GM20000 (cell line): ENCODE measurements at regions not wholly inside any gene's neighbourhood (a gene's known extent, or its start where the extent isn't known, plus 50 kb on each side); places are given as distances from the start of the nearest gene placed in this dataset.
"Not testable (repeated sequence)": the region's sequence is repeated elsewhere in the genome, so short reads cannot be mapped to it uniquely, and the experiment has no call there.

Source experiments
- DNase-seq: peaks from one replicate; pipeline ENCODE4 v3.0.0; 2012; ENCODE audit warnings: low spot score
- TF ChIP-seq, protein P1 (sequence below): IDR thresholded peaks from 2 replicates; pipeline ENCODE4 v1.5.1; 2012; ENCODE audit warnings: mild to moderate bottlenecking, control low read depth; ENCODE audit errors: extremely low read depth, missing control alignments

DNA sequence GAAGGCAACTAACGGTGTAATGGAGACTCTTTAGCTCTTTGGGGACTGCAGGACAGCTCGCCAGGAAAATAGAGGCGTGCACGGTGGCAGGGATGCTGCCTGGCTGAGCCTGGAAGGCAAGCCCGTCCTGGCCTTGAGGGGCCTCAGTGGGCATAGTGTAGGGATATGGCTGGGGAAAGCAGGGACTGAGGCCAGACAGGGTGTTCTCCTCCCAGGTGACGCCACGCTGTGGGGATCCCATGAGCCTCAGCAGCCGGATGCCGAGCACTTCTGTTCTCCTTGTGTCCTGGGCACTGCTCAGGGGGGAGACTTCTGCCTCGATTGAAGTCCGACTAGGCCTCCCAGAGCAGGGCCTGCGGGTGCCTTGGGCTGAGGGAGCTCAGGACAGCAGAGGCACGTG is 89.2 kb downstream of the NPIPB11 start:
- DNase-seq: no peak
- TF ChIP-seq, protein P1, sequence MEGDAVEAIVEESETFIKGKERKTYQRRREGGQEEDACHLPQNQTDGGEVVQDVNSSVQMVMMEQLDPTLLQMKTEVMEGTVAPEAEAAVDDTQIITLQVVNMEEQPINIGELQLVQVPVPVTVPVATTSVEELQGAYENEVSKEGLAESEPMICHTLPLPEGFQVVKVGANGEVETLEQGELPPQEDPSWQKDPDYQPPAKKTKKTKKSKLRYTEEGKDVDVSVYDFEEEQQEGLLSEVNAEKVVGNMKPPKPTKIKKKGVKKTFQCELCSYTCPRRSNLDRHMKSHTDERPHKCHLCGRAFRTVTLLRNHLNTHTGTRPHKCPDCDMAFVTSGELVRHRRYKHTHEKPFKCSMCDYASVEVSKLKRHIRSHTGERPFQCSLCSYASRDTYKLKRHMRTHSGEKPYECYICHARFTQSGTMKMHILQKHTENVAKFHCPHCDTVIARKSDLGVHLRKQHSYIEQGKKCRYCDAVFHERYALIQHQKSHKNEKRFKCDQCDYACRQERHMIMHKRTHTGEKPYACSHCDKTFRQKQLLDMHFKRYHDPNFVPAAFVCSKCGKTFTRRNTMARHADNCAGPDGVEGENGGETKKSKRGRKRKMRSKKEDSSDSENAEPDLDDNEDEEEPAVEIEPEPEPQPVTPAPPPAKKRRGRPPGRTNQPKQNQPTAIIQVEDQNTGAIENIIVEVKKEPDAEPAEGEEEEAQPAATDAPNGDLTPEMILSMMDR: no peak

- no peak for DNase-seq
- TF ChIP-seq, protein P1: no peak
Observed at GRCh38 chr16:29316761-29317183, 89.7 kb downstream of the NPIPB11 start.

GRCh38 chr16:29315916-29316517 is 90.5 kb downstream of the NPIPB11 start:
- DNase-seq: no peak
- TF ChIP-seq, protein P1: no peak

GRCh38 chr16:29315046-29315445 is 91.5 kb downstream of the NPIPB11 start:
- DNase-seq: no peak
- TF ChIP-seq, protein P1: no peak

DNA sequence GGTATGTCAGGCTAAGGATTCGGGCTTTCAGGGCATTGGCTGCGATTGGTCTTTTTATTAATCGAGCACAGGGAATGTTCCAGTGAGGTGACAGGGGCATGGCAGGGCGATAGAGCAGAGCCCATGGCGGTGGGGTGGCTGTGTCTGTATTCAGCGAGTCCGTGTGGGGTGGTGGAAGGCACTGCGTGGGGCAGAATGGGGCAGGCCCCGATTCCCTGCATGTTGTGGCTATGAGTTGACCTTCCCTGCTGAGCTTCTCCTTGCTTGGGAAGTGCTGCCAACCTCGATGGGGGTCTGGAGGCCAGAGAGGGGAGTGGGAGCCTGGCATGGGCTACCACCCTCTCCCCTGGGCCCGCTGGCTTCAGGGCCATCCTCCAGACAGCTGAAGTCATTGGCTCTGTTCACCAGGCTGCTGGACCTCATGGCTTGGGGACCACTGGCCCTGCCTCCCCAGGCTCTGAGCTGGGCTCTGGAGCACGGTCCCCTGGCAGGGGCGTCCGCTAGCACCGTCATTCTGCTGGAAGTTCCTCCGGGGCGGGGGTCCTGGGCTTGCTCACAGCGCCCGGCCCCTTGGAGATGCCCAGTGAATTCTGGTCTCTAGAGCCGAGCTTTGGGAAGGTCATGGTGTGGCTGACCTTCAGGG is 92.1 kb downstream of the NPIPB11 start:
- TF ChIP-seq, protein P1: no peak
- DNase-seq: no peak

- TF ChIP-seq, protein P1: no peak
- no peak for DNase-seq
Observed at GRCh38 chr16:29313559-29314048, 92.9 kb downstream of the NPIPB11 start.

GRCh38 chr16:29312835-29313558 is 93.5 kb downstream of the NPIPB11 start:
- TF ChIP-seq, protein P1: no peak
- DNase-seq: no peak

GRCh38 chr16:29312345-29312675 is 94.2 kb downstream of the NPIPB11 start:
- DNase-seq: not testable (repeated sequence)
